Fibroblast of the conjunctiva (primary cell): ENCODE measurements at regions not wholly inside any gene's neighbourhood (a gene's known extent, or its start where the extent isn't known, plus 50 kb on each side); places are given as distances from the start of the nearest gene placed in this dataset.

Source experiments
- DNase-seq: peaks from one replicate; pipeline ENCODE4 v3.0.0-alpha.2; 2010; ENCODE audit warnings: low read depth

DNA sequence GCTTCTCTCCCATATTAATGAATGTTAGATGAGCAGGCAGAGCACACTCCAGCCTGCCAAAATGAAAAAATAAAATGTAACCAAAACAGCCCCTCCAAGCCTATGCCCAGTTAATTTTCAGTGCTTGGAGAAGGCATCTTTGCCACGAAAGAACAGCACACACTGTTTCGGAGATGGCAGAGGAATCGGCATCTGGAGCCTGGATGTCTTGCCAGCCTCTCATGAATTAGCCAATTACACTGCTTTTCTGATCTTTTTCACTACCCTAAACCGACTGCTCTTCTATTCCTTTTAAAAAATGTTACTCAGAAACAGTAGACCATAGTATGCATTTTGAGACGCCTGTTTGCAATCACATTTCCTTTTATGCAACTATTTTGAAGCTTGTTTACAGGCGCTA, 249.6 kb downstream of the TLE3 start:
- DNase-seq: no peak

DNA sequence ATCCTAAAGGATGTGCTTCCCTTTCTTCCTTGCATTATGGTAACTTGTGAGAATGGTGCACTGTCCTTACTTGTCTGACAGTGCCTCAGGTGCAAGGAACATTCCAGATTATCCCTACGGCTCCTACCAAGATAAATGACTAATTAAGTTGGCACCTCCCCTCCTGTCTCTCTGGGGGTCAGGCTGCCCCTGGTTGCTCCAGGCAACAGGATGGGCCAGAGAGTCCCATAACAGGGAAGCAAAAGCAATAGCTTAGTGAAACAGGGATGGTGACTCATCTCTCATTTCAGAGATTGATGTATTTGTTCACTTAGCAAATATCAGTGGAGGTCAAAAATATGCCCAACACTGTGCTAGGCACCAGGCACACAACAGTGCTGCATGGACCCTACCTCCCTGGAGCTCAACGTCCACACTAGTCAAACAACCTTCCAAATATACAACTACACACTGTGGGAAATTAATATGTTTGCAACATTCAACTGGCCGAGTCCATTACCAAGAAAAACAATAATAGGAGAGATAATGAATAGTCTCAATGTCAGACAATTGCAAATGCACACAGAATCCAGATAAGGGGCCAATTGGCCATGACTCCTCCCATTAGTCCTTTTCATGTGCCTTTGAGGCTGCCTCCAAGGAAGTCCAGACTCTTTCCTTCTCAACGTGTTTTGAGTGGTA, 249.0 kb downstream of the TLE3 start:
- DNase-seq: no peak

DNA sequence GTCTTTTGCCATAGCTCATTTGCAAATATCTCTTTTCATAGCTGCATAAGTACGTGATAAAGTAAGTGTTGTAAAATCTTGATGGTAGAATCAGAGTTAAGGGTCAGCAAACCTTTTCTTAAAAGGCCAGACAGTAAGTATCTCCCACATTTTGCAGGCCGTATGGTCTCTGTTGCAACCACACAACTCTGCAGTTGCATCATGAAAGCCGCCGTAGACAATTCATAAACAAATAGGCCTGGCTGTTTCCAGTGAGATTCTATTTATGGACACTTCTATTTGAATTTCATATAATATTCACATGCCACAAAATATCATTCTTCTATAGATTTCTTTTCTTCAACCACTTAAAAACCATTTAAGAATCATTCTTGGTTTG, 248.5 kb downstream of the TLE3 start:
- DNase-seq: no peak

DNA sequence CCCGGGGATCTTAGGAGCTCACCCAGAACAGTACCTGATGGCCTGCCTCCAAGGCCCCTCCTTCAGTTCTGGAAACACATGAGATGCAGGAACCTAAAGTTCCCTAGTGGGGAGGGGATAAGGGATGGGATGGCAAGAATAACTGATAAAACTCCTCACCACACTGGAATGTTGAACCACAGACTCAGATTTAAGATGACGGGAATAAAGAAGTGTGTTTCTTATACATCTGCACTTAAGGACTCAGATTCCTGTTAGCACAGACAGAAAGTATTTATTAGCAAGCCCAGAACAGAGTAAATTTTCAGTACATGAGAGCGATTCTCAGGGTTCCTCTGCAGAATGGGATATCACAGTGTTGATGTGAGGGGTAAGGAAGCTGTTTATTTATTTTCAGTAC, 245.2 kb downstream of the TLE3 start:
- DNase-seq: no peak

DNA sequence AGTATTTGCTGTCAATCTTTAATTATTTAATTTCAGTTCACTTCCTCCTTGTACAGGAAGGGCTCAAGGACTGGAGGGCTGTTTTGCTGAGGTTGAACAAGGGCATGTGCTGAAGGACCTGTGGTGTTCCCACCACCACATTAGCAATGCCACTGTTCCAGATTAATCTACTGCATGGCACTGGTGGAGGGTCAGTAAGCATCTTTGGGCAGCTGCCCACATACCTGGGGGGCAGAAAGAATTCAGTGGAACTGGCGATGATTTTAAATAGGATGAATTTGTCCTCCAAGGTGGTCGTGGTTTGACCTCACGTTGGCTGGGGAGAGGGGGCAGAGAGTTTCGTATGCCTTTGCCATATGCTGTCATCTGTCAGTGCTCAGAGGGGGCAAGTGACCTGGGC, 244.8 kb downstream of the TLE3 start:
- no peak for DNase-seq

DNA sequence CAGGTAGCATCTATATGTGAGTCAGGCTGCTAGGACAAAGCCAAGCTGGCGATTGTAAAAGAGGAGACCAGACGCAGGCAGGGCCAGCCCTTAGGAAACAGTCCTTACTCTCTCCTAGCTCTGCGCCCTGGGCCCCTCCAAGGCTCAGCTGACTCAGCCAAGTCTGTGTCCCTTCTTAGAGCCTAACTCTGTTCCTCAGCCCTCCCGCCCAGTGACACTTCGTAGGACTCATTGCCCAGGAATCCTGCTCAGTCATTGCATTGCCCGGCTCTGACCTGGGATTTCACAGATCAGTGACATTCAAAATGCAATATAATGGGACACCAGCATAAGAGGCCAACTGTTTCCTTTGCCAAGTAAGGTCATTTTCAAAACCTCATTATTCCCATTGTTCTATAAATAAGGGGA, 244.2 kb downstream of the TLE3 start:
- DNase-seq: no peak

DNA sequence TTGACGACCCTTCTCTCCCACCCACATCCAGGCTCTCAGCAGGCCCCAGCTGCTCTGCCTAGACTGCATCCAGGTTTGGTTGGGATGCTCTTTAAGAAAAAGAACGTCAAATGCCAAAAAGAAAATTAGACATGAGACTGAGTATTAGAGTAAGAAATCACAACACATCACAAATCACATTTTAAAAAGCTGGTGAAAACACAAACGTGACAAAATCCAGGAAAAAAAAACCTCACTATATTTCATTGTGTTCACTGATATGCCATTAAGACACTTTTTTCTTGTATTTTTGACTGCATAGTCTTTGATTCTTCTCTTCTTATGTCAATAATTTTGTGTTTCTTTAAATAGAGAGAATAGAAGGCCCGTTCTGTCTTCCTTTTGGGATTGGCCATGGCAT, 243.7 kb downstream of the TLE3 start:
- no peak for DNase-seq

DNA sequence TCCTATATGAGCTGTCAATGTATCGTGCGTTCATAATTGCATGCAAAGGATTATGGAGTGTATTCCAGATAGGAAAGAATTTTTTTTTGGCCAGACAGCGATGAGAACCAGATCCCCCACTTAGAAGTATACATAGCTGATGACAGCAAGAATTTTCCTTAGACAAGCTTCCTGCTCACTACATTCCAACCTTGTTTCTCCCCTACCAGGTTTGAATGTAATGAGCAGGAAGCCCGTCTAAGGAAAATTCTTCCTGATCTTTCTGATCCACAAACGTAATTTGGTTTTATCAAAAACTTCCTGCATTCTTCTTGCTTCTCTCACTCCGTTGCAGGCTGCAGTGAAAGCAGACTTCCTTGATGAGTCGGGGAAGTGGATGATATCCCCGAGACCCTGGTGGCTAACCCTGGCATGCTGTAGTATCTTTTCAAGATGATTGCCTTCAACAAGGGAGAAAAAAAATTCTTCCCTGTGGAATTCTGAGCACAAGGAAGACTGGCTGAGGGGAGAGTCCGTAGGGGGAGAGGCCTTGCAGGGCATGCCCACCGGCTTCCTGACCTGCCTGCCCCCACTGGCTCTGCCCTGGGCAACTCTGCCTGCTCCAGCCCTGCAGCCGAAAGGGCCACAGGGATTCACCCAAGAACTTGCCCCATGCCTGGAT, 243.1 kb downstream of the TLE3 start:
- DNase-seq: no peak

DNA sequence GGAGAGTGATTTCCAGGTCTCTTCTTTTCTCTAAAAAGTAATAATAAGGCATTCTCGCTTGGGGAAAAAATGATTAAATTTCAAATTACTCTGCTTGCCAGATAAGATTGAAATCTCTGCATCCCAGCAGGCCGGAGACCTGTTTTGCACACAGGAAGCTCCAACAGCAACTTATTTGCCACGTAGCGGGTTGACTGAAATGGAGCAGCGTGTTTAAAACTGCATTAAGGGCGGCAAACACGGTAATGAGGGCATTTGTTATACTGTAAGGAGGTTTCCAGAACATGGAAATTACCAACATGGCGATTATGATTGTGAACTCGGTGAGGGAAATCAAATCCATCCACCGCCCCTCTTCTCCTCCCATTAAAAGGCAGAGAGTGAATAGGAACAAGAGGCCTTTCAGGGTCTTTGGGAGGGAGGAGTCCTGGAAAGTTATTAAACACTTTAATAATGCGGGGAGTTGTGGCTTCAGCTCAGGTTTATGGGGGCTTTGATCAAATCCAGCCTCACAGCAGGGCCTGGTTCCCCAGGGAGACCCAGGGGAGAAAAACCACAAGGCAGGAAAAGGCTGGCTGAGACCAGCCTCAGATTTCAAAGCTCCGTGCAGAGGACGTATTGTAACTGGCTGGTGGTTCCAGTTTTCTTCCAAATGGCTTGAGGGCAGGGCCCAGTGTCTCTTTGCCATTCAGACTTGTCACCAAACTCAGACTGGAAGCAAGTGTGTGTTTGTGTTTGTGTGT, 242.3 kb downstream of the TLE3 start:
- no peak for DNase-seq

DNA sequence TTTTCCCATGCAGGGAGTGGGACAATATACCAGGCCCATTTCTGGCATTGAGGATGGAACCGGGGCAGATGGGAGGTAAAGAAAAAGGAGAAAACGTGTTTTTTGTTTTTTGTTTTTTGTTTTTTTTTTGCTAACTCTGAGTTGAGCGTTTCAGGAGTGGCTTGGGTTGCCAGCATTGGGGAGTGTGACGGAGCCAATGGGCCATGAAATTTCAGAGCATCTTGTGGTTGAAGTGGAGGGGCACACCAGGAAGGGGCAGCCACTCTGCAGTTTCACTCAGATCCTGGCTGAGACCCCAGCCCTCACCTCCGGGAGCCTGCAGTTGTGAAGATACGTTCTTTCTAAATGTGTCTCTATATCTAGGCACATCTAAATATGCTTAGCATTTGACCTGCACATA, 240.5 kb downstream of the TLE3 start:
- no peak for DNase-seq

DNA sequence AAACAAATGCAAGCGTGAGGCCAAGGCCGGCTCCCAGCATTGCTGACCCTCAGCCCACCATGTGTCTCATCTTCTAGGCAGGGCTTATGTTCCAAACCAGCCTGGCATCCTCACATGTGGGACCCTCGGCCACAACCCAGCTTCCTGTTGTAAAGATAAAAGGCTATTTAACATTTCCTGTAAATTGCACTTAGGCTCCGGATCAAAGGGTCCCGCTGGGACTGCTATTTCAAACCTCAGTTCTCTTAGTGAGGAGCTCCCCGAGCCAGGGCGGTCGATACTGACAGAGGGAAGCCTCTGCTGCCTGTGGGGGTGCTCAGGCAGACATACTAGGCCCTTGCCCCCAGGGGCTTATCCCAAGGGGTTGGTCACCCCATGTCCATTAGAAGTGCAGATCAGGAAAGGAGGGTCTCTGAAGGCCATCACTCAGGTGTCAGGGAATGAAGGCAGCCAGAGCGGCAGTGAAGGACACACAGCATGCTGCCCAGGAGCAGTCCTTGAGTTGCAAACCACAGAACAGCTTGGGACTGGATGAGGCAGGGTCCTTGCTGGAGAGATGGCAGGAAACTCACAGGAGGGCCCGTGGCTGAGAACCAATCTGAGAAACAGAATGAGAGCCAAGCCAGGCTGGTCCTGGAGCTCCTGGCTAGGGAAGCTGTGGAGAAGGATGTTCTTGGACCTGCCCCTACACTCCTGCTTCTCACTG, 239.9 kb downstream of the TLE3 start:
- no peak for DNase-seq

DNA sequence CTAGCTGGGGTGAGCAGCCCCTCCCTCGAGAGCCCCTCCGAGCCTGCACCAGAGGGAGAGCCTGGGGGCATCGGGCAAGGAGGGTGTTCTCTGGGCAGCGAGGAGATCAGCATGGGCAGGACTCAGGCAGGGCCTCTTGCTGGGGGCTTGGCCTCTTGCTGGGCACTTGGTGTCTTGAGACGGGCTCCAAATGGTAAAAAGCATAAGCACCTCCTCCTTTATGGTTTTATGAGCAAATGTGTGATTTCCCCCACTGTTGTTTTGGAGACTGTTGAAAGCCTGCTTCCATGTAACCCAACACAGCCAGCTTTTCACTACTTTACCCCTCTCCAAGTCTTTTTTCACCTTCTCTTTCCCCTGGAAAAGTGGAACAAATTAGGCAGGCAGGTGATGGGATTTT, 239.3 kb downstream of the TLE3 start:
- no peak for DNase-seq

DNA sequence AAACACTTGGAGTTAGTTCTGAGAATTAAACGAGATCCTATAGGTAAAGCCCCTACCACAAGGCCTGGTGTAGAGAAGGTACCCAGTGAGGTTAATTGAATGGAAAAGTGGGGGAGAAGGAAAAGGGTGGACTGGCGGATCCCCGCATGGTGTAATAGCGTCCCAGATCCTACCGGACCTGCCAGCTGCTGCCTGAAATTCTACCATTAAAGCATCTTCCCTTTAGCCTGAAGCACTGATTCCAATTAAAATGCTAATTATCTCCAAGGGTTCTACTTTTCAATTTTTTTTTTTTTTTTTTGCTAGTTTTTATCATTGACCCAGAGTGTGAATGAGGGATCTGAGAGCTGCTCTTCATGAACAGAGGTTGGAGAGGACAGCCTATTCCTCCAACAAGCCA, 237.9 kb downstream of the TLE3 start:
- no peak for DNase-seq

DNA sequence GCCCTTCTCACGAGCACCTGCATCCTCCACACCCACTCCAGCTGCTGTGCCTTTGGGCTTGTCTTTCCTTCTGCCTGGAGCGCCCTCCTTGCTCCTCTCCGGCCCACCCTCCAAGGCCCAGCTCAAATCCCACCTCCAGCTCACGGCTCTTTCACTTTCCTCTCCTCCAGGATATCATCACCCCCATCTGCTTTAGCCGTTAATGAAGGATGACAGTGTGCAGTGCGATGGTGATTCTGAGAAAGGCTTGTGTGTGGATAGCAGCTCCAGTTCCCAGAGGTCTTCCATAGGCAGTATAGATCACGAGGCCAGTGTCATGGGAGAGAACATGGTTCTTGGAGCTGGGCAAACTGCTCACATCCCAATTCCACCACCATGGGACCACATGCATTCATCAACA, 237.4 kb downstream of the TLE3 start:
- no peak for DNase-seq

DNA sequence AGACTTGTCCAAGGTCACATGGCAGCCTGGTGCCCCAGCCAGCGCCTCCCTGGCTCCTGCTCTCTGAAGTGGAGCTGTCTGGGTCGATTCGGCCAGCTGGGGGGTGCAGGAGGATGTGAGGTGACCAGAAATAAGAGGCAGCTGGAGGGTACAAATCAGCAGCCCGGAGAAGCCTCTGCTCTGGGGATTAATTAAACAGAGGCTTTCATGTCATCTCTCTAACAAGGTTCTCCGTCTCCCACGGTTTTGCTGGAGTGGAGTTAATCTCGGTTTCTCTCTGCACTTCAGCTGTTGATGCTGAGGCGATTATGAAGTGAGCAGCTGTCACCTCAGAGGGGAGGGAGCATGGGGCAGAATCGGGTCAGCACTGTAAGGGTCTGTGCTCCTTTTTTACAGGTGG, 236.8 kb downstream of the TLE3 start:
- no peak for DNase-seq

DNA sequence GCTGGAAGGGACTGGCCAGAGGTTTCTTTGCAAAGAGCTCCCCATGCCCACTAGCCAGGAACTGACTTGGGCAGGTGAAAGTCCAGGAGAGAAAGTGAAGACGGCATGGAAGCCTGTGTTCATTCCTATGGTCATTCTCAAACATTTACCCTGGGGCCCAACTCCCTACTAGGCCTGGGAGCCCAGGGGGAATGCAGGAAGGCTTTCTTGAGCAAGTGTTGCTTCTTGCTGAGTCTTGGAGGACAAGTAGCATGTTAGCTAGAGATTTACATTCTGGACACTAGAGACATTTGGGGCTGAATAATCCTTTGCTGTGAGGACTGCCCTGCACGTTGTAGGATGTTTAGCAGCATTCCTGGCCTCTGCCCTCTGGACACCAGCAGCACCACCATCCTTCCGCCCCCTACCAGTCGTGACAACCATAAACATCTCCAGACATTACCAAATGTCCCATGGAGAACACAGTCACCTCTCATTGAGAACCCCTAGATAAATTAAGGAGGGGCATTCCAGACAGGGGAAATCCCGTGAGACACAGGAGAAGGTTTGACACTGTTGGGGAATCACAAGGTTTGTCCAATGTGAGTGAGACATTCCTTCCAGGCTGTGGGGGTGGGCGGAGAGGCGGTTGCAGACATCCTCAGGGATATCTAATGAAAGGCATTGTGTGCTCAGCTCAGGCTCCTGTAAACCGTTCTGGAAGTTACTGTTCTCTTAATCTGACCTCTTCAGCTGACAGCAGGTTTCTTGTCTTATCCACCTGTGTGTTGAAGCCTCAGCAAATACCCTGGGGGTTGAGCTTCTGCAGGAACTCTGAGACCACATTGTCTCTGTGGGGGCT, 236.2 kb downstream of the TLE3 start:
- DNase-seq: no peak

DNA sequence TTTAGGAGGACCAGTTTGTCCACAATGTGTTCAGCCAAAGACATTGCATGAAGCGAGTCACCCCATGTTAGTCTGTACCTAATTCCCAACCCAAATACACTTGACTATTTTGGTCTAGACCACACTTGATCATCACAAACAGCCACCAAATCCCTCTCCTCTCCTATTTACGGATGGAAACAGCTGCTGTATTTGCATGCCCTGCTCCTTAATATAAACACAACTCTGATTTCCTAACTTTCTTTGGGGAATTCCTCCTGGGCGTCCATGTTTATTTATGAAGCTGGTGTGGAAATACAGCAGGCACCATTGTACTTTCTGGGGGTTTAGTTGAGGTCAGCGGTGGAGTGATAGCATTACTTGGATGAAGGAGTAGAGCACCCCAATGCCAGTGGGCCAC, 235.2 kb downstream of the TLE3 start:
- no peak for DNase-seq

DNA sequence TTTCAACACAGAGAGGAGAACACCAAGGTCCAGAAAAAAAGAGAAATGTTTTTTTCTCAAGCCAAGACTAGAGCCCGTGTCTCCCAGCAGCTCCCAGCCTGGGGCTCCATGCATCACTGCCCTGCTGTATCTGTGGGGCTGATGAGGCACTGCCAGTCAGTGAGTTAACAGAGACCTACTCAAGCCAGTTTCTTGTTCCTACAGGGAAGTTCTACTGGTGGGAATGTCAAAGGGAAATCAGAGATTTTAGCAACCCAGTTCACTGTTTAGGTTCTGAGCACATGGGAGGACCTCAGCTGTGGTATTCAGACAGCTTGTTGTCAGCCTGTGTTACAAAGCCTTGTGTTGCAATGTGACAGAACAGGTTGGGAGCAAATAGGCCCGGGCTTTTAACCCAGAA, 234.3 kb downstream of the TLE3 start:
- no peak for DNase-seq

DNA sequence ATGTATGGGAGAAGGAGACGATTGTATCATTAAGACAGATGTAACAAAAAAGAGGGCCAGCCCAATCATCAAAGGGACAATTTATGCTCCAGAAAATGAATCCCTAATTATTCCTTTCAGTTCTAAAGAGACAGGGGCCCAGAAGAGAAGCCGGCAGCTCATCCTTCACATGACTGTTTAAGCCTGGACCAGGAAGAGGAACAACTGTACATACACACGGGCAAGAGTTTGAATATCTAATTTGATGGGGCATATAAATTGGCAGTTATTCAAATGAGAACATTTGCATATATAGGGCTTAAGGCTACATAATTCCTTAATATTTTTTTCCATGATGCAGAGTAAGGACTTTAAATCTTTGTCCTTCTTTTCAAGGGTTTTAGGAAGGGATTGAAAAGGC, 232.3 kb downstream of the TLE3 start:
- DNase-seq: no peak

DNA sequence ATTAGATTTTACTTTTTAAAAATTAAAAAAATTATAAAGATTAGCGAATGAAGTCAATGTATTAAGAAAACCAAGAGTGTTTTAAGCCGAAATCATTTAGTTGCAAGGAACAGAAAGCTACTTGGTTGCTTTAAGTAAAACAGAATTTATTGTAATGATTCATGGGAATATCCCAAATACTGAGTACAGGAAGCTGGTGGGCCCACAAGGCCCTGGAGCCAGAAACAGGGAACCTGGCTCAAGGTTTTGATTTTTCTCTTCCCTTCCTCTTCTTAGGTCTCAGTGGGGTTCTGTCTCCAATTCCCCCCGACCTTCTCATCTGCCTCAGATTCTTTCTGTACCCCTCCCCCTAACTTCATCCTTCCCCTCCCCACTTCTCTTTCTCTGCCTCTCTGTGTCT, 229.0 kb downstream of the TLE3 start:
- DNase-seq: no peak

DNA sequence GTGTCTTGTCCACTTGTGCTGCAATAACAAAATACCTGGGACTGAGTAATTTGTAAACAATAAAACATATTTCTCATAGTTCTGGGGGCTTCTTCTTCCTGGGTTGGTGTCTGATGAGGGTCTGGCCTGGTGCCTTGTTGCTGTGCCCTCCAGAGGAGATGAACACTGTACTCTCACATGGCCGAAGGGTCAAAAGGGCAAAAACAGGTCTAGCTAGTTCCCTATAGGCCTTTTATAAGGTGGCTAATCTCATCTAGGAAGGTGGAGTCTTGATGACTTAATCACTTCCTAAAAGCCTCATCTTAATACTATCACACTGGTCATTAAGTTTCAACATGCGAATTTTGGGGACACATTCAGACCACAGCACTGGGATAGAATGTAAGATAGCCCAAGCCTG, 228.4 kb downstream of the TLE3 start:
- DNase-seq: no peak

DNA sequence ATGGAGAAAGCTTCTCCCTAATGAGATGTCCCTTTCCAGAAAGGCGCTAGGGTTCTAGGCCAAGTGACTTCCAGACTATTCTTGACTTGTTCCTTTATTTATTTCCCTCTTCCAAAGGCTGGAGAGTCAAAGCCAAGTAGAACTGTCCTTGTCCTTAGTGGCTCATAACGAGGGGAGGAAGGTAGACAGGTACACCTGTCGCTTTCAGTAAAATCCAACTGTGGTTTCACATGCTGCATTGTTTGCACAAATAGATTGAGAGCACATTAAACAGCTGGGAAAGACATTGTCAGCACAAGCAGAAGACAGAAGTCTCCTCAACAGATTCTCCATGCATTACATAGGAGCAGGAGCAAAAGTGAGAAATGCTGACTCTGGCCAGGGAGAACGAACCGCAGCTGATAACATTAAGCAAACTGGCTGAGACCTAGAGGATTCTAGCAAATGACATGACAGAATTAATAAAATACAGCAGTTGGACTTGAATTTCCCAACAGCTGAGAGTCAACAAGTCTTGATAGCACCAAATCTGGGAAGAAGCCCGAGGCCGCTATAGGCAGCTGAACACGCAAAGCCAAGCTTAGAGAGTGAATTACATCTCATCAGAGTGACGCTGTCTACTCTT, 227.7 kb downstream of the TLE3 start:
- no peak for DNase-seq
